Forelimb muscle (tissue), 1 donor: ENCODE measurements at regions not wholly inside any gene's neighbourhood (a gene's known extent, or its start where the extent isn't known, plus 50 kb on each side); places are given as distances from the start of the nearest gene placed in this dataset.
"Not testable (repeated sequence)": the region's sequence is repeated elsewhere in the genome, so short reads cannot be mapped to it uniquely, and the experiment has no call there.

ENCODE experiments used
- DNase-seq: peaks from one replicate; pipeline ENCODE4 v3.0.0-alpha.2; 2013; ENCODE audit warnings: low read depth

GRCh38 chr17:20733923-20734322 lies 154.4 kb downstream of the CDRT15L2 start:
- DNase-seq = no peak

- DNase-seq = no peak
These were observed 156.3 kb downstream of the CDRT15L2 start for GRCh38 chr17:20735796-20736195.

GRCh38 chr17:20737636-20738035 lies 158.1 kb downstream of the CDRT15L2 start:
- DNase-seq = not testable (repeated sequence)

- DNase-seq = no peak
These were observed 191.6 kb downstream of the CDRT15L2 start for GRCh38 chr17:20771104-20771503.

- no peak for DNase-seq
These were observed 195.1 kb downstream of the CDRT15L2 start for GRCh38 chr17:20774472-20775135.

GRCh38 chr17:20775331-20775730 lies 195.8 kb downstream of the CDRT15L2 start:
- DNase-seq = no peak

GRCh38 chr17:20779521-20779920 lies 200.0 kb downstream of the CDRT15L2 start:
- no peak for DNase-seq

- no peak for DNase-seq
These were observed 201.7 kb downstream of the CDRT15L2 start for GRCh38 chr17:20781260-20781659.

- DNase-seq = not testable (repeated sequence)
These were observed 202.3 kb downstream of the CDRT15L2 start for GRCh38 chr17:20781869-20782268.

- DNase-seq = no peak
These were observed 203.6 kb downstream of the CDRT15L2 start for GRCh38 chr17:20783091-20783490.

GRCh38 chr17:20784100-20784665 lies 204.7 kb downstream of the CDRT15L2 start:
- no peak for DNase-seq

GRCh38 chr17:20787281-20787680 lies 207.8 kb downstream of the CDRT15L2 start:
- DNase-seq = no peak

- no peak for DNase-seq
These were observed 212.1 kb downstream of the CDRT15L2 start for GRCh38 chr17:20791626-20792025.

- DNase-seq = not testable (repeated sequence)
These were observed 215.0 kb downstream of the CDRT15L2 start for GRCh38 chr17:20794532-20794931.

- no peak for DNase-seq
These were observed 217.8 kb downstream of the CDRT15L2 start for GRCh38 chr17:20797292-20797691.

- DNase-seq = peak; percentile 45
These were observed 220.6 kb downstream of the CDRT15L2 start for GRCh38 chr17:20800146-20800545.

- DNase-seq = no peak
These were observed 226.2 kb downstream of the CDRT15L2 start for GRCh38 chr17:20805751-20806150.

GRCh38 chr17:20807566-20807965 lies 228.0 kb downstream of the CDRT15L2 start:
- not testable (repeated sequence) for DNase-seq

GRCh38 chr17:20815410-20815809 lies 227.4 kb downstream of the USP22 start:
- DNase-seq = not testable (repeated sequence)

- no peak for DNase-seq
These were observed 218.9 kb downstream of the USP22 start for GRCh38 chr17:20823905-20824304.

- DNase-seq = no peak
These were observed 217.3 kb downstream of the USP22 start for GRCh38 chr17:20825539-20825938.

GRCh38 chr17:20840453-20840852 lies 202.4 kb downstream of the USP22 start:
- not testable (repeated sequence) for DNase-seq

GRCh38 chr17:20840987-20841865 lies 201.6 kb downstream of the USP22 start:
- DNase-seq = not testable (repeated sequence)
